ENCODE measurements at regions not wholly inside any gene's neighbourhood (a gene's known extent, or its start where the extent isn't known, plus 50 kb on each side); places are given as distances from the start of the nearest gene placed in this dataset.

DNA sequence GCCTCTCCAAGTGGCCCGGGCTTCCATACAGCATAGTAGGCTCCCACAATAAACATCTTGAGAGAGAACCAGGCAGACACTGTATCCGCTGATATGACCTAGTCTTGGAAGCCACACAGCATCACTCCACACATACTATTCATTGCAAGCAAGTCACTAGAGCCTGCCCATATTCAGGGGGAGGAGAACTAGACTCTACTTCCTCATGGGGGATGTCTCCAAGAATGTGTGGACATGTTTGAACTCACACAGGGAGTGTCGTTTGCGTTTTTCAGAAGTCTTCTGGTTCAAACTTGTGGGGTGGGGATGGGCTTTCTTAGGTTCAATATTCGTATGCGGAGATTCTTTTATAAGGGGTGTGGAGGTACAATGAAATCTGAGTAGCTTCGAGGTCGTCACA is 232.6 kb upstream of the HABP2 start:
- no peak for DNase-seq (ENCODE audit: low read depth in 4 of 4, low spot score in 1 of 4)

DNA sequence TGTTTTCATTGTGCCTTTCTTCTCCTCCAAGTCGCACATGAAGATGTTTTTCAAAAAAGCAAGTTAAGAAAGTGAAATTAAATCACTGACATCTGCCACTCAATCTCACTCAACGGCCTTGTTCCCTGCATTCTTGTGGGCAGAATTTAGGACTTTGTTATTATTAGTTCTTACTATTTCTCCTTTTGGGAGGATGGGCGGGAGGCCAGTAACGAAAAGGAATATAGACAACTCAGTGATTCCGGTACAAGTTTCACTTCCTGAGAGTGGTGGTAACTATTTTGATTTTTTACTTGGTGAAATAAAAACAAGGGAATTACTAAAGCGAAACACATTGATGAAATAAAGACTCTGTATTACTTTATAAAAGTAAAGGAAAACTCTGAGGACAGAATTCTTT is 231.9 kb upstream of the HABP2 start:
- DNase-seq (ENCODE audit: low read depth in 4 of 4, low spot score in 1 of 4), result no peak

DNA sequence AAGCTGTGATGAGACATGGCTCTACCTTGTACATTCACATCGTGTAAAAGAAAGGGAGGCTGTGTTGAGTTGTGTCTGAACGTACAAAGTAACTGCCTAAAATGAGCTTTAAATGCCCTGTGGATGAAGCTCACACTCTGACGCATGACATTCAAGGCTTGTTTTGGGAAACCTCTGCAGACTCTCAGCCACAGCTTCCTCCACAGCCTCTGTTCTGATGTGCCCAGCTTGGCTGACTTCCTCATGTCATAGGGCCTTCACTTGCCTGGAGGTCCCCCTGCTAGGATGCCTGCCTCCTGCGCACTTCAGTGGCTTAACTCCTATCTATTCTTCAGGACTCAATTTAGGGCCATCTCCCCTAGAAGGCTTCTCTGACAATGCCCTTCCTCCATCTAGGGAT is 230.0 kb upstream of the HABP2 start:
- no peak for DNase-seq (ENCODE audit: low read depth in 4 of 4, low spot score in 1 of 4)

DNA sequence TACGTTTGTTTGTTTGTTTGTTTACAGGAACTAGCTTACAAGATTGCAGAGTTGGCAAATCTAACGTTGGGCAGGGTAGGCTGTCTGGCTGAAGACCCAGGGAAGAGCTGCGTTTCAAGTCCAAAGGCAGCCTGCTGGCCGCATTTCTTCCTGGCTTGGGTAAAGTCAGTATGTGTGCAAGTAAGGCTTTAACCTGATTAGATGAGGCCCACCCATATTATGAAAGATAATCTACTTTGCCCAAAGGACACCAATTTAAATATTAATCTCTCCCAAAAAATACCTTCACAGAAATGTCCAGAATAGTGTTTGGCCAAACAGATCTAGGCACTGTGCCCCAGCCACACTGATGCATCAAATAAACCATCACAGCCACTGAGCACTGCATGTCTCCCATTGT is 228.9 kb upstream of the HABP2 start:
- no peak for DNase-seq (ENCODE audit: low read depth in 4 of 4, low spot score in 1 of 4)

DNA sequence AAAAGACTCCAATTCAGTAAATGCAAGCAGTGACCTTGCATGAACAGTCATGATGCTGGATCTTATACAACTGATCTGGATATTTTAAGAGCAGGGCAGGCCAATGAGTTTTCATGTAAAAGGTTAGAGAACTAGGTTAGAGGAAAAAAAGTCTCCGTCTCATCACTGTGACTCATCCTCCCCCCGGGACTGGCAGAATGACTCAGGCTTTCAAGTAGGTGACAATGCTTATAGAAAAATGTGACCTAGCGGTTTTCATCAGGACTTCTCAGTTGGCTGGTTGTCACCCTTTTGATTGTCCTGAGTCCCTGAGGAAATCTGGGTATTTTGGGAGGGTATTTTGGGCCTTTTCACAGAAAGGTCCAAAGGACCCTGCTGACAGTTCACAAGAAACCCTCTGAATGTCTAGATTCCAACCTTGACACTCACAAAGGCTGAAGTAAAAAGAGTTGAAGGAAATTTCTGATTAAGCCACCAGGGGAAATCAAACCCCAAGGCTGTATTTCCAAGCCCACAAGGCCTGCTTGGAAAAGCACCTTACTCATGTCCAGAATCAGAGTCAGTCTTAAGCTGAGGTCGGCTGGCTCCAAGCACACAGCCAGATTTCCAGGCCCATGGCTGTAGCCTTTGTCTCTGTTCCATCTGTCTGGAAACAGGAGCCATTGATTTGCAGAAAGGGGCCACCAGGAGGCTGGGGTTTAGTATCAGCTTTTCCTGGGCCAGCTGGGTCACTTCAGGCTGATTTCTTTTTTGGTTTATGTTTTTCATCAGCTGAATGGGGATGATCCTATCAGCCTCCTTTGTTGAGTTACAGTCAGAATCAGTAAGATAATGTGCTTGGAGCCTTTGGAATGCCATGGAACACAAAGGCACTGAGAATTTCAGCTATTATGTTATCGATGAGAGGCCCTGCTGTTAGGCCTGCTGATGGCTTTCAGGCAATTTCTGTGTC is 226.4 kb upstream of the HABP2 start:
- DNase-seq (ENCODE audit: low read depth in 4 of 4, low spot score in 1 of 4), result peak in 3 of 4 experiments; percentile 2 to 34 (median 10)

DNA sequence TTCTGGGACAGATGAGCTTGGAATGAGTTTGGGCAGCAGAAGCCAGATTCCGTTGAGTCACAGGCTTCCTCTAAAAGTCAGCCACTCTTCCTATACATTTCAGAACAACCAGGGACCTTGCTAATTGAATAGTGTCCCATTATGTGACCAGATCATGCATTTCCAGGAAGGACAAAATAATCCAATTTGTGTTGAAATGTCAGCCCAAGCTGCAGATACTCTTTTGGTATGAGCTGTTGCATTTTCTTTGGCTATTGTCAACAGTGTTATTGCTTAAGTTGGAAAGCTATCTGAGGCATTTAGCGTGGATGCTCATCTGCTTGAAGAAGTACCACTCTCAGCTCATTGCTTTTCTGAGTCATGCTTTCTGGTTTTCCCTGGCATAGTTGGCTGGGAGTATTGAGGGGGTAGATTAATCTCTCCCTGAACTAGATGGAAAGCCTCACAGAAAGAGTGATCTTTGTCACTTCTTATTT is 223.7 kb upstream of the HABP2 start:
- no peak for DNase-seq (ENCODE audit: low read depth in 4 of 4, low spot score in 1 of 4)

DNA sequence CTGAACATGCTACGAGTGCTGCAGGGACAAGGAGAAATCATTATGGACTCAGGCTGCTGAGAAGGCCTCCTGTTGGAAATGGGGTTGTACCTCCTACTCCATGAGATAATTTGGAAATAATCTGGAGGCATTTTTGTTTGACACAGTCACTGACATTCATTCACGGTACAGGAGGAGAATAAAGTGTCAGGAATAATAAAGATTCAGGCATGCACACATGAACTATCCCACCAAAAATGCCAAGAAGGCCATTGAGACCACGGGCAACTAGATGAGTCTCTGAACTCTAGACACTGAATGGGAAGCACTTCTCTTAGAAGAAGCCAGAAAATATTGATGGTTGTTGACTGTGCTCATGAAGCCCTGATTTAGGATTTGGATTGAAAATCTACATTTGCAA is 220.9 kb upstream of the HABP2 start:
- DNase-seq (ENCODE audit: low read depth in 4 of 4, low spot score in 1 of 4), result no peak

DNA sequence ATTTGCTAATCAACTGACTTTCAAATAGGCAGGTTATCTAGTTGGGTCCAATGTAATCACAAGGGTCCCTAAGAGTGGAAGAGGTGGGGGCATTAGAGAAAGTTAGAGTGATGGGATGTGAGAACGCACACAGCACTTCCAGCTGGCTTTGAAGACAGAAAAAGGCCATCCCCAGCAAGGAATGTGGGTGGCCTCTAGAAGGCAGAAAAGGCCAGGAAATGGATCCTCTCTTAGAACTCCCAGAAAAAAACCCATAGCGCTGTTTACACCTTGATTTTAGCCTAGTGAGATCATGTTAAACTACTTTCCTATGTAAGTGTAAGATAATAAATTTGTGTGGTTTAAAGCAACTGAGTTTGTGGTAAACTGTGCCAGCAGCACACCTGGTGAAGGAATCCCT is 219.5 kb upstream of the HABP2 start:
- DNase-seq (ENCODE audit: low read depth in 4 of 4, low spot score in 1 of 4), result no peak

DNA sequence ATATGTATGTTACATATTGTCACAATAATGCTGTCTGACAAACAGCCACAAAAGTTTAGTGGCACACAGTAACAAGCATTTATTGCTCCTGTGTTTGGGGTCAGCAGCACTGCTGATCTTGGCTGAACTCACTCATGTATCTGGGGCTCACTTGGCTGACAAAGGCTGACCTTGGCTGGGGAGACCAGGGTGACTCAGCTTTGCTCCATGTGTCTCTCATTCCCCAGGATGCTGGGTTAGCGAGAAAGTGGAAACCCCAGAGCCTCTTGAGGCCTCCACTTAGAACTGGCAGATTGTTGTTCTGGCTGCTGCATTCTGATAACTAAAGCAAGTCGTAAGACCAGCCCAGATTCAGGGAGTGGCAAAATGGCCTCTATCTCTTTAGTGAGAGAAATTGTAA is 217.3 kb upstream of the HABP2 start:
- DNase-seq (ENCODE audit: low read depth in 4 of 4, low spot score in 1 of 4), result no peak

DNA sequence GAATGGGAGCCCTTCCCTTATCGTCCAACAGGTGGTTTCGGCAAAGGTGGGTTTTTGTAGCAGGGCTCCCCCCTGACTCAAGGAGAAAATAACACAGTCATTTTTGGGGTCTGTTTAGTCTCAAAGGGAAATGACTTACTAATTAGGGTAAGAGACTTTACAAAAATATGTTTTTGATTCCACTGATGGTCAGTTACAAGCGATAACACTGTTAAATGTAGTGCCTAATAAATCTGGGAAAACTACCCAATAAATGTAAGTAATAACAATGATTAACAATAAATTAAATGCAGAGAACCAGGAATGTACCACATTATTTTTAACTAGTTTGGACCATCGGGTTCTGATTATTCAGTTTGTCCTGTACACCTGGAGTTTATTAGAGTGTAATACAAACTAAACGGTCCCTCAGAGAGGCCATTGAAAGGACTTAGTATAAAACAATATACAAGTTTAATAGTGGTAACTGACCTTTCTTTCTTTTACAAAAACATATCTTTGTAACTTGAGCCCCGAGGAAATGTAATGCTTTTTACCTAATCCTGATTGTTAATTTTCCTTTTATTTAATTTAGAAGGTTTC is 216.2 kb upstream of the HABP2 start:
- DNase-seq (ENCODE audit: low read depth in 4 of 4, low spot score in 1 of 4), result no peak

DNA sequence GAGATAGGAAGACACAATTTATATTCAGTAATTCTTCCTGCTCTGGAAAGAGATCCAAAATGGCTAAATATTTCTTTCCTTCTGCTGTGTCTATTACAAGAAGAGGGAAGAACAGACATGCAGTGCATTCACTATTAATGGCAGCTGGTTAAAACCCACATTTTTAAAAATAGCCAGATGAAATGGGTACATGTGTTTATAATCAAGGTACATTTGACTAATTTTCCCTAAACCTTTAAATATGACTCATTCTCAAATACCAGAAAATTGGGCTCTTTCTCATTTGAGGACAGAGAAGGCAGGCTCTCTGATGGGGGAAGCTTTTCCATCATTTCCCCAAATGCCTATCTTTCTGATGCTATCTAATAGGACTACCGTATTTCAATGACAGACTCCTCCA is 215.7 kb upstream of the HABP2 start:
- DNase-seq (ENCODE audit: low read depth in 4 of 4, low spot score in 1 of 4), result no peak

DNA sequence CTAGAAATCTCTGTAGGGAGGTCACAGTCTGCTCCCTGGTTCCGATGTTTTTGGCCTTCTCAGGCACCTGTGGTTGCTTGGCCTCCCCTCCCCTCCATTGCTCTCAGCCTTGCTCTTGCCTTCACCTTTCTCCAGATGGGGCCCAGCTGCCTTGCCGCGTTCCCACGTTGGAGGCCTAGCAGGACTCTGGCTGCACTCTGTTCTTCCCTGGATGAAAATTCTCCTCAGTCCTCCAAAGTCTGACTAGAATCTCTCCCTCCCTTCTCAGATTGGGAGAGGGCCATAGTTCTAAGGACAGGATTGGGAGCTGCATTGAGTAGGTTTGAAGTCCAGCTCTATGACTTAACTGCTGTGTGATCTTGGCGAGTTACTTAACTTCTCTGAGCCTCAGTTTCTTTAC is 213.7 kb upstream of the HABP2 start:
- no peak for DNase-seq (ENCODE audit: low read depth in 4 of 4, low spot score in 1 of 4)

DNA sequence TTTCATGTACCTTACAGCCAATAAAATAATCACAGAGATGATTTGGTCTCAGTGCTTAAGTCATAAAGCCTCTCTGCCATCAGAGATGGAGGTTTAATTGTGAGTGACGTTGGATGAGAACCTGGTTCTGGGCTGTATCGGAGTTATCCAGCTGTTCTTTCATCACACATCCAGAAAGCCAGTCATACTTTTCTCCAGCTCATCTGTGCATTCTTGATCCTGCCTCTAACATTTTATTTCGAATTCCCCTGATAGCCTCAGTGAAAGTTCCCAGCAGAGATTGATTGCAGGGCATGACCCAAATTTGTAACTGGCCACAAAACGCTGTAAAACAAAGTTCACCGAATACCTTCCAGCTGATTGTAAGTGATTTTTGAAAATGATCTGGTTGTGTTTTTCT is 212.6 kb upstream of the HABP2 start:
- no peak for DNase-seq (ENCODE audit: low read depth in 4 of 4, low spot score in 1 of 4)

DNA sequence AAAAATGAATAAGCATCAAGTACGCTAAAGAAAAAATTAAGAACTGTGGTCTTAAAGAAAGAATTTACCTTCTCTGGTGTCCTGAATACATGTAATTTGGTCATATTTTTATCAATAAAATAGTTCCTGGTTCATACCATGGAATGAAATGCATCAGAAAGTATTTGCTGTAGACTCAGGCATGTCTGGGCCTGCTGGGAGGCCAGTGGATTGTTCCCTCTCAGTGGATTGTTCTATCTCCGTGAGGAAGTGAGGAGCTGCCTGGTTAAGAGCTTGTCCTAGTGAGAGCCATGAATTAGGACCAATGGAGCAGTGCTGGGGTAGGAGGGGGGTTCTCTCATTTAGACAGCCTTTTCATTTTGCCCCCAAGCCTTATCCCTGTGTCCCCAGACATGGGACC is 211.7 kb upstream of the HABP2 start:
- no peak for DNase-seq (ENCODE audit: low read depth in 4 of 4, low spot score in 1 of 4)

DNA sequence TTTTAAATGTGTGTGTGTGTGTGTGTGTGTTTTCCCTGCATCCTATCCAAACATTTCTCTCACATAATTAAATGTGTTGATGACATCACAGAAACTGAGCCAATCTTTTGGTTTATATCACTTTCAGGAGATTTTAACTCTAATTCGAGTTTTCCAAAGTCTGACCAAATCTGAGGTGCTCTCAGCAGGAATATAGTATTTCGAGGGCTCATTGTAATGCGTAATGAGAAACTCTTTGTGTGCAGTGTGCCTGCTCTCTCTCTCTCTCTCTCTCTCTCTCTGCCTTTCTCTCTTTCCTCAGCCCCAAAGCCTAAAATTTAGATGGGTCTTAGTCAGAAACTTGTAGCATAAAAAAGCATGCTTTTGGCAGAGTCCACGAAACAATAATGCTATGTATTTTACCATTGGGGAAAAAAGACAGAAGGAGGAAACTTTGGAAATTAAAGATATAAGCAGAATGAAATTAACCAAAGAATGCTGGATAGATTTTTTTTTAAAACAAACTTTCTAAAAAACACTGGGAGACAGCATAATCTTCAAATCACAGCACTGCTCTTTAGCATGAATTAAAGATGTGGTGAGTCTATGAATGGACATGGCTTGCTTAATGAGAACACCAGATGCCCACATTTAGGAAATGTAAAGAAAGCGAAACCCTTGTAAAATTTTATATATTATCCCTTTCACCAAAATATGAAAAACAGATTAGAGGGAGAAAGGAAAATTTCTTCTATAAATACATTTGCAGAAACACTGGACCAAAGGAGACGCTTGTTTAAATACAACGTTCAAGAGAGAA is 206.8 kb upstream of the HABP2 start:
- no peak for DNase-seq (ENCODE audit: low read depth in 4 of 4, low spot score in 1 of 4)

DNA sequence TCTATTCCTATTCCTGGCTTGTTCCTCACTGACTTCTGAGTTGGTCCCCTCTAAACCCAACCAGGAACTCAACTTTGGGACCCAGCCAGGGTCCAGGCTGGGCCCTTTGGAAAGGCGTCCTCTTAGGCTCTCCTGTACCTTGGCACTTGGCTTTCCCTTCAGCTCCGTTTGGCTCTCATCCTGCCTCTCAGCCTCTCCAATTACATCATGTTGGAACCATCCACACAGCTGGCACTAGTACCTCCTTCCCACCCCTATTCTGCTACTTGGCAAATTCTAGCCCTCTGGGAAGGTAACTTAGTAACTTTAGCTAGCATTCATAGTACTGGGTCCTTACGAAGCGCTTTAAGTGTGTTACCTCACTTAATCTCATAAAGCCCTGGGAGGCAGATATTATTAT is 205.3 kb upstream of the HABP2 start:
- DNase-seq (ENCODE audit: low read depth in 4 of 4, low spot score in 1 of 4), result no peak

DNA sequence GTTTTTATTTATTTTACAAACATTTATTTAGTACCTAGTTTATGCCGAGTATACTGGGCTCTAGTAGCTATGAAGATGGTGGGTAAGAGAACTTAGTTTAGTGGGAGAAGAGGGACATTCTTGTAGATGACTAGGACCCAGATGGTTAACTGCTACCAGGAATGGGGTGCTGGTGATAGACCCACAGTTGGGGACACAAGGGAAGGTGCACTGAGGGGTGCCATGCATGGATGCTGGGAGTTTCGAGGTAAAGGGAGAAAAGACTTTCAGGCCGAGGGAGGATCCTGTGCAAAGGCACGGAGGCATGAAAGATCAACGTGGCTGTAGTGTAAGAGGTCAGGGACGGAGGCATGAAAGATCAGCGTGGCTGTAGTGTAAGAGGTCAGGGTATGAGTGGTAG is 204.2 kb upstream of the HABP2 start:
- DNase-seq (ENCODE audit: low read depth in 4 of 4, low spot score in 1 of 4), result no peak

DNA sequence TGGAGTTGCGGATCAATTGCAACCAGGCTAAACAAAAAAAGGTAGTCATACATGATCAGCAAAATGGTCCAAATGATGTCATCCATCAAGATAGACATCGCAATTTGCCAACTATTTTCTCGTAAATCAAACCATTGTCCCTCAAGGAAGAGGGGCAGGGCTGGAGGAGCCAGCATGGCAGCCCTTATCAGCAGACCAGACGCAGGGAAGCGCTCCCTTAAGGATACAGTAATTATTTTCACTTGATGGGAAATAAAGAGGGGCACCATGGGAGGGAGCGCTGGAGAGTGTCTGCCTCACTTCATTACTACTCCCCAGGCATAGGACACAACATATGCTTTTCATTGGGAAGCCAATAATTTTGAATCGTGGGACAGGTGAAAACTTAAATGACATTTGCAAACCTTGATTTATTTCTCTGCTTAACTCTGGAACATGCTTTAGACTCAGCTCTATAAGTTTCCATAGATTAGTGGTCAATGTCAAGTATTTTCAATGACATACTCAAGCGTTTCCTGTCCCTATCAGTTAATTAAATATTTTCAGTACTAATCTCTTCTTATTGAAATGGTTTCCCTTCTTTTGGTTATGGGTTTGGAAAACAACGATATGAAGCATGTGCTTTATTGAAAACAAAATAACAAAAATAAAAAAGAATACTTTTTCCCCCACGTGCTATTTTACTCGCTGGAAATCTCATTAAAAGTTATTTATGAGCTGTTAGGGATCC is 202.4 kb upstream of the HABP2 start:
- no peak for DNase-seq (ENCODE audit: low read depth in 4 of 4, low spot score in 1 of 4)

DNA sequence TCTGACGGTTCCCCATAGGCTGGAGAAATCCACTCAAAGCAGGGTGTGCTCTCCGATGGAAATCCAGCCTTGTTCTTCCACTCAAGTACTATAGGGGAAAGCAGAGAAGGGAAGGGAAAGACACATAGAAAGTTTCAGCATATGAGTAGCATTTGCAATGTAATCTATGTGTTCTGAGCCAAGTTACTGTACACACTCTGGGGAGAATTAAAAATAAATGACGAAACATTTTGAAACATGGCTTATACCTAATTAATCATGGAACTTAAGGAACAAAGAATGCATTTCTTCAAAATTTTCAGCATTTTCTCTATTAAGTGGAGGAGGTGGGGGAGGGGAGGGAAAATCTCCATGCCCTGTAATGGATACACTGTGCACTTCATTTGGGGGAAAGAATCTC is 198.1 kb upstream of the HABP2 start:
- DNase-seq (ENCODE audit: low read depth in 4 of 4, low spot score in 1 of 4), result no peak

DNA sequence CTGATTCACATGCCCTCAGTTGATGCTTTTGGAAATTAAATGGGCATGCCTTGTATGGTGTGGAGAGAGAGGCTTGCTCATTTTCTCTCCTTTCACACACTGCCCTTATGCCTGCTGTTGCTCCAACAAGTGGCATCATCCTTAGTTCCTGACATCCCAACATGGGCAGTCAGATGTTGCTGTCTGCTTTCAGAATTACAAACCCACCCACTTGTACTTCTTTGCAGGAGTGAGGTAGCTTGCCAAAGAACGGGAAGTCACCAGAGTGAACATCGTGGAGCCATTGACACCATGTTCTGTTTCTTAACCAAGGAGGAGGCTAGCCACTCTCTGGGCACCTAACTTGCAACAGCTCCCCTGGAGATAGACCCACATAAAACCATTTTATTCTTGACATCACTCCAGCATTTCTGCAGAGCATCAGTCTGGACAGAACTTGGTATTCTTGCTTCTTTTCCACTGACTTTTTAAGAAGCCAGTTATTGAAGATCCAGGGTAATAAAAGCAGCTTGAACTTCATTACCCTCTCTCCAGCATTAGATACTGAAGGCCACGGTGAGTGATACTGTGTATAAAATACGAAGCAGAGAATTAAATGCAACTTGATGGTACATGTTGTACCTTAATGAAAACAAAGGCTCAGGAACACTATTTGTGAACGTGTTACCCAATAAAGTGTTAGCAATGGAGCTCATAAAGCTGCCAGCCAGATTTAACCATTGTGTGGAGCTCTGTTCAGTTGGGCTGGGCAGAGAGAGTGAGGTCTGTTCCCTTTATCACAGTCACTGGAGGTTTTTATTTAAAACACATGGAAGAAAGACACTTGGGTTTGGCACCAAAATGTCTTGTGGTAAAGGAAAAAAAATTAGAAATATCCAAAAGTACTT is 195.8 kb upstream of the HABP2 start:
- no peak for DNase-seq (ENCODE audit: low read depth in 4 of 4, low spot score in 1 of 4)
